ENCODE measurements at regions not wholly inside any gene's neighbourhood (a gene's known extent, or its start where the extent isn't known, plus 50 kb on each side); places are given as distances from the start of the nearest gene placed in this dataset.

DNA sequence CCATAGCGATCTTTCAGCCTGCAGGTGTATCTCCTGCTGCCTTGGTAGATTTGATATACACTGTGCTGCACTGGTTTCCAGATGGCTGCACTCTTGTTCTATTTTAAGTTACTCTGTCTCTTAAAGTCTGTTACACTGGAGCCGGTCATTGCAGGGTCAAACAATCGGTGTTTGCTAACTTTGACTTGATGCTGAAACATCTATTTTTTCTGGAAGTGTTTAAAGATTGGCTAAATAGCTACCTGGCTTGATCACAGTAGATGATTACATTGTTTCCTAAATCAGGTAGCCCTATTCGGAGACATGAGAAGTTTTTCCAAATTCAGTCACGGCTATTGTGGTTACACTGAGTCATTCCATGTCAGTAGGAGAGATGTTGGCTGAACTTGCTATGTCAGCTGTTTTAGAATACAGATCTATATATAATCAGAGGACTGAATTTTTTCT, 574.8 kb downstream of the ETV1 start:
- TF ChIP-seq EZH2phosphoT487 (IDR thresholded peaks at IDR 0.05; ENCODE audit: low read length), result no peak
- TF ChIP-seq, protein P1, sequence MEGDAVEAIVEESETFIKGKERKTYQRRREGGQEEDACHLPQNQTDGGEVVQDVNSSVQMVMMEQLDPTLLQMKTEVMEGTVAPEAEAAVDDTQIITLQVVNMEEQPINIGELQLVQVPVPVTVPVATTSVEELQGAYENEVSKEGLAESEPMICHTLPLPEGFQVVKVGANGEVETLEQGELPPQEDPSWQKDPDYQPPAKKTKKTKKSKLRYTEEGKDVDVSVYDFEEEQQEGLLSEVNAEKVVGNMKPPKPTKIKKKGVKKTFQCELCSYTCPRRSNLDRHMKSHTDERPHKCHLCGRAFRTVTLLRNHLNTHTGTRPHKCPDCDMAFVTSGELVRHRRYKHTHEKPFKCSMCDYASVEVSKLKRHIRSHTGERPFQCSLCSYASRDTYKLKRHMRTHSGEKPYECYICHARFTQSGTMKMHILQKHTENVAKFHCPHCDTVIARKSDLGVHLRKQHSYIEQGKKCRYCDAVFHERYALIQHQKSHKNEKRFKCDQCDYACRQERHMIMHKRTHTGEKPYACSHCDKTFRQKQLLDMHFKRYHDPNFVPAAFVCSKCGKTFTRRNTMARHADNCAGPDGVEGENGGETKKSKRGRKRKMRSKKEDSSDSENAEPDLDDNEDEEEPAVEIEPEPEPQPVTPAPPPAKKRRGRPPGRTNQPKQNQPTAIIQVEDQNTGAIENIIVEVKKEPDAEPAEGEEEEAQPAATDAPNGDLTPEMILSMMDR (IDR thresholded peaks at IDR 0.05; ENCODE audit: low read length), result no peak
